Cardiac muscle cell (in vitro differentiated cells and primary cell): ENCODE measurements at regions not wholly inside any gene's neighbourhood (a gene's known extent, or its start where the extent isn't known, plus 50 kb on each side); places are given as distances from the start of the nearest gene placed in this dataset.

Experiments
- DNase-seq, 2 donors: peaks; one replicate each; pipeline versions ENCODE4 v3.0.0 to v3.0.0-alpha.2; 2010 to 2017; ENCODE audit warnings: low read depth in 1 of 2, low spot score in 1 of 2
- H3K27ac ChIP-seq: fragments of 200-600 bp; sonication (generic); 2 replicates; pipeline ENCODE4 v1.5.1; 2016
- H3K27me3 ChIP-seq: fragments of 200-600 bp; sonication (generic); 2 replicates; pipeline ENCODE4 v1.6.0; 2016; ENCODE audit warnings: control low read depth
- H3K36me3 ChIP-seq: fragments of 200-600 bp; sonication (generic); 2 replicates; pipeline ENCODE4 v1.5.1; 2016; ENCODE audit warnings: control low read depth
- H3K4me1 ChIP-seq: fragments of 200-600 bp; sonication (generic); 2 replicates; pipeline ENCODE4 v1.8.1; 2017; ENCODE audit warnings: low read depth, mild to moderate bottlenecking, mixed run types
- H3K4me3 ChIP-seq: fragments of 200-600 bp; sonication (generic); 2 replicates; pipeline ENCODE4 v1.5.1; 2016; ENCODE audit warnings: mild to moderate bottlenecking
- H3K9me3 ChIP-seq: fragments of 200-600 bp; sonication (generic); 2 replicates; pipeline ENCODE4 v1.5.1; 2017; ENCODE audit warnings: low read depth, mild to moderate bottlenecking, control low read depth
- TF ChIP-seq, protein P1 (sequence below): IDR thresholded peaks from 2 replicates; pipeline ENCODE4 v1.5.1; 2012; ENCODE audit warnings: low read depth, mild to moderate bottlenecking, low read length

DNA sequence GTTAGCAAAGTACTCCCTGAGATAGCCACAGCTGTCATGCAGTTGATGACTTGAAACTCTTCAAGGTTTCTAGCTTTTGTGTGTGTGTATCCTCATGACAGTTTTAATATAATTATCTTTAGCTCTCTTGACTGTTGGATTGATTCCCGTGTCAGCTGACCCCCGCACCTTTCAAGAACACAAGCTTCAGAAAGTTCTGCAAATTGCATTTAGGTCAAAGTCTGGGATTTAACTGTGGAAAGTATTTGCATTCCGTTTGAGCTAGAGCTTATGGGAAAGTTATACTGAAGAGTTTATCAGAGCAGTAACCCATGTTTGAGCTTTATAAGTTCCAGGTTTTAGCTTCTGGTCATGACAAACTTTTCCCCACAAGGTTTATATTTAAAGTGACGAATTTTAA is 380.1 kb upstream of the CHRM3 start:
- TF ChIP-seq, protein P1, sequence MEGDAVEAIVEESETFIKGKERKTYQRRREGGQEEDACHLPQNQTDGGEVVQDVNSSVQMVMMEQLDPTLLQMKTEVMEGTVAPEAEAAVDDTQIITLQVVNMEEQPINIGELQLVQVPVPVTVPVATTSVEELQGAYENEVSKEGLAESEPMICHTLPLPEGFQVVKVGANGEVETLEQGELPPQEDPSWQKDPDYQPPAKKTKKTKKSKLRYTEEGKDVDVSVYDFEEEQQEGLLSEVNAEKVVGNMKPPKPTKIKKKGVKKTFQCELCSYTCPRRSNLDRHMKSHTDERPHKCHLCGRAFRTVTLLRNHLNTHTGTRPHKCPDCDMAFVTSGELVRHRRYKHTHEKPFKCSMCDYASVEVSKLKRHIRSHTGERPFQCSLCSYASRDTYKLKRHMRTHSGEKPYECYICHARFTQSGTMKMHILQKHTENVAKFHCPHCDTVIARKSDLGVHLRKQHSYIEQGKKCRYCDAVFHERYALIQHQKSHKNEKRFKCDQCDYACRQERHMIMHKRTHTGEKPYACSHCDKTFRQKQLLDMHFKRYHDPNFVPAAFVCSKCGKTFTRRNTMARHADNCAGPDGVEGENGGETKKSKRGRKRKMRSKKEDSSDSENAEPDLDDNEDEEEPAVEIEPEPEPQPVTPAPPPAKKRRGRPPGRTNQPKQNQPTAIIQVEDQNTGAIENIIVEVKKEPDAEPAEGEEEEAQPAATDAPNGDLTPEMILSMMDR, result no peak
- Histone ChIP-seq H3K4me1 (no peaks in the 10 kb centered on the region), H3K4me3 (no peak overlapping the region), H3K27me3 (no peaks in the 10 kb centered on the region), H3K27ac (no peak overlapping the region), H3K9me3 (no peaks in the 10 kb centered on the region), H3K36me3 (no peaks in the 10 kb centered on the region)
- DNase-seq, result peak in 1 of 2 donors; percentile 0

DNA sequence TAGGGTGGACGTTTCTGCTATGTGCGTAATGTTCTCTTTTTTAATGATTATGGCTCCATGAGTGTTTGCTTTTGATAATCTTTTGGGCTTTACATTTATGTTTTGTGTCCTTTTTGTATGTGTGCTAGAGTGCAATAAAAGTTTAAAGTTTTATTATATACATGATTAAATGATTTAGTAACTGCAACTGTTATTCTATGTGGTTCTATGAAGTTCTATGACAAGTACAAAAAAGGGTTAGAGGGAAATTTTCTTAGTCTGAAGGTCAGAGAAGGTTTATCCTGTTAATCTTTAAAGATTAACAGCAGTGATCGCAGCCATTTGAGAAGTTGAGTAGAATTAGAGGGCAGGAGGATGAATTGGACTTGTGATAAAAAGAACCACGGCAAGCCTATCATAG is 386.4 kb upstream of the CHRM3 start:
- Histone ChIP-seq H3K27me3 (no peaks in the 10 kb centered on the region), H3K9me3 (no peaks in the 10 kb centered on the region), H3K4me1 (no peaks in the 10 kb centered on the region), H3K36me3 (no peaks in the 10 kb centered on the region), H3K4me3 (no peak overlapping the region), H3K27ac (no peak overlapping the region)
- TF ChIP-seq, protein P1, result no peak
- DNase-seq, result no peak

DNA sequence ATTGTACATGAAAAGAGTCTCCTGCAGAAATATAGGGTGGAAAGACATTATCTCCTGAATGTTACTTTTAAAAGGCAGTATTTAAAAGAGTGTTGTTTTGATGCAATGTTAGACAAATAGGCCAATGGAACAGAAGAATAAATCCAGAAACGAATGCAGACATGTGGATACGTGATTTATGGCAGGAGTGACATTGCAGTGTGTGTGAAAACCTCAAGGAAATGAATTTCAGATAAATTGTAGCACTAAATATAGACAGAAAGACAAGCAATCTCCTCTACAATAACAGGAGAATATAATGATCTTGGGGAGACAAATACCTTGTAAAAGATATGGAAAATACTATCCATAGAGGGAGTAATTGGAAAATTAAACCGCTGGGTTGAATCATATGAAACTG is 387.8 kb upstream of the CHRM3 start:
- H3K36me3 ChIP-seq, result no peaks in the 10 kb centered on the region

DNA sequence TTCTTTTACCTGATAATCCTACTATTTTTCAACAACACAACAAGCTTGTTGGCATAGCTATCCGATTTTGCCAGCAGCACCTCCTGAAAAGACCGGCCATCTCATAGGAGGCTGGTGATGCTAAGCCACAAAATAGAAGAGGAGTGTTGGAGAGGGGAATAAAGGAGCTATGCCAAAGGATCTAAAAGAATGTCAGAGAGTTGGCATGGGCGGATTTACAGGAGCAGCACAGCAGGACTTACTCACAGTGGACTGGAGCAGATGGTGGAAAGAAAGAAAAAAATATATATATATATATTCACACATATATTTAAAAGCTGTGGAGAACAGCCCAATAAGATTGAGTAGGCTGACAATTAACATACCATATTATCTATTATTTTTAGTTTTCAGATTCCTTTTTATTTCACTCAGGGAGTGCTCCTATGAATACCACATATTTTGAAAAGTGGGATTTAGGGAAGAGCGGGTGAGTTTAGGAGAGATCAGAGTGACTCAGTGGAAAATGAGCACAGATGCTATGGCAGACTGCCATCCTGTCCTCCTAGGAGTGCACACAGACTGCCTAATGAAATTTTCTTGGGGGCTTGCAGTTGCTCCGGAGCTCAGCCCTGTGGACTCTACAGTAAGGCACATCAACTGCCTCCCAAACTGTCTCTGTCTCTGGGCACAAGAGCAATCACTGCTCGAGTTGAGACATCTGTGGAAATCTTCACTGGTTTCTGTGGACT is 394.4 kb upstream of the CHRM3 start:
- H3K27me3 ChIP-seq, result no peaks in the 10 kb centered on the region
- H3K4me3 ChIP-seq, result no peak overlapping the region
- H3K27ac ChIP-seq, result no peak overlapping the region
- DNase-seq, result no peak
- no peaks in the 10 kb centered on the region for H3K9me3 ChIP-seq
- no peaks in the 10 kb centered on the region for H3K36me3 ChIP-seq
- TF ChIP-seq, protein P1, result no peak
- no peaks in the 10 kb centered on the region for H3K4me1 ChIP-seq

More for the DNA sequence above, 387.8 kb upstream of the CHRM3 start:
- H3K9me3 ChIP-seq, result no peaks in the 10 kb centered on the region
- no peak overlapping the region for H3K4me3 ChIP-seq
- no peaks in the 10 kb centered on the region for H3K4me1 ChIP-seq
- DNase-seq, result no peak
- TF ChIP-seq, protein P1, result no peak
- no peaks in the 10 kb centered on the region for H3K27me3 ChIP-seq
- no peak overlapping the region for H3K27ac ChIP-seq

DNA sequence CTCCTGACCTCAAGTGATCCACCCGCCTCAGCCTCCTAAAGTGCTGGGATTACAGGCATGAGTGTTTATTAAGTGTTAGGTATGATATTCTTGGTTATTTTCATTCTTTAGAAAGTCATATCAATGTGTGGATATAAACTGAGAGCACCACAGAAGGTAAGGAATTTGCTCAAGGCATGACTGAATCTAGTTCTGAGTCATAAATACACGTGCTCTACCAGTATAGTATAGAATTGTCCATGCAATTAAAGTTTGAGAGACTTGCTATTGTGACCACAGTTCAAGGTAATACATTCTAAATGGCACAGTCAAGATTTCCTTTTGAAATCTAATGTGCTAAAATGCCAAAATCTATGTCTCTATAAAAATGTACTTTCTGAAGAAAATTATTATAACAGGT is 401.1 kb upstream of the CHRM3 start:
- Histone ChIP-seq H3K4me3 (no peak overlapping the region), H3K27ac (no peak overlapping the region), H3K4me1 (peaks cover 6% of the 10 kb centered on the region), H3K36me3 (no peaks in the 10 kb centered on the region), H3K9me3 (no peaks in the 10 kb centered on the region), H3K27me3 (no peaks in the 10 kb centered on the region)
- TF ChIP-seq, protein P1, result no peak
- DNase-seq, result no peak
